ENCODE measurements at regions not wholly inside any gene's neighbourhood (a gene's known extent, or its start where the extent isn't known, plus 50 kb on each side); places are given as distances from the start of the nearest gene placed in this dataset.
"Not testable (repeated sequence)": the region's sequence is repeated elsewhere in the genome, so short reads cannot be mapped to it uniquely, and the experiment has no call there.

- DNase-seq (ENCODE audit: low read depth, low spot score), result no peak
Measured at GRCh38 chr12:62003226-62003625, 257.0 kb upstream of the USP15 start.

- no peak for DNase-seq (ENCODE audit: low read depth, low spot score)
Measured at GRCh38 chr12:62003701-62004100, 256.5 kb upstream of the USP15 start.

- no peak for DNase-seq (ENCODE audit: low read depth, low spot score)
Measured at GRCh38 chr12:62005615-62006014, 254.6 kb upstream of the USP15 start.

- peak; percentile 35 for DNase-seq (ENCODE audit: low read depth, low spot score)
Measured at GRCh38 chr12:62006076-62006732, 254.0 kb upstream of the USP15 start.

GRCh38 chr12:62008703-62009102 lies 251.5 kb upstream of the USP15 start:
- DNase-seq (ENCODE audit: low read depth, low spot score), result no peak

- no peak for DNase-seq (ENCODE audit: low read depth, low spot score)
Measured at GRCh38 chr12:62009445-62009844, 250.8 kb upstream of the USP15 start.

GRCh38 chr12:62010331-62010906 lies 249.8 kb upstream of the USP15 start:
- DNase-seq (ENCODE audit: low read depth, low spot score), result not testable (repeated sequence)

GRCh38 chr12:62010973-62011372 lies 249.2 kb upstream of the USP15 start:
- DNase-seq (ENCODE audit: low read depth, low spot score), result not testable (repeated sequence)

- no peak for DNase-seq (ENCODE audit: low read depth, low spot score)
Measured at GRCh38 chr12:62014330-62014729, 245.9 kb upstream of the USP15 start.

GRCh38 chr12:62016021-62016420 lies 244.2 kb upstream of the USP15 start:
- no peak for DNase-seq (ENCODE audit: low read depth, low spot score)

- peak; percentile 14 for DNase-seq (ENCODE audit: low read depth, low spot score)
Measured at GRCh38 chr12:62021808-62022207, 238.4 kb upstream of the USP15 start.

- no peak for DNase-seq (ENCODE audit: low read depth, low spot score)
Measured at GRCh38 chr12:62028536-62028935, 231.7 kb upstream of the USP15 start.

GRCh38 chr12:62032870-62033269 lies 227.3 kb upstream of the USP15 start:
- no peak for DNase-seq (ENCODE audit: low read depth, low spot score)

GRCh38 chr12:62044450-62045135 lies 215.6 kb upstream of the USP15 start:
- no peak for DNase-seq (ENCODE audit: low read depth, low spot score)

- no peak for DNase-seq (ENCODE audit: low read depth, low spot score)
Measured at GRCh38 chr12:62045211-62045610, 215.0 kb upstream of the USP15 start.

- DNase-seq (ENCODE audit: low read depth, low spot score), result no peak
Measured at GRCh38 chr12:62050785-62051184, 209.4 kb upstream of the USP15 start.

GRCh38 chr12:62069976-62070375 lies 190.2 kb upstream of the USP15 start:
- DNase-seq (ENCODE audit: low read depth, low spot score), result no peak

- not testable (repeated sequence) for DNase-seq (ENCODE audit: low read depth, low spot score)
Measured at GRCh38 chr12:62073236-62073635, 187.0 kb upstream of the USP15 start.

- DNase-seq (ENCODE audit: low read depth, low spot score), result no peak
Measured at GRCh38 chr12:62075870-62076269, 184.3 kb upstream of the USP15 start.

GRCh38 chr12:62078020-62078419 lies 182.2 kb upstream of the USP15 start:
- DNase-seq (ENCODE audit: low read depth, low spot score), result peak; percentile 9

GRCh38 chr12:62082448-62082847 lies 177.8 kb upstream of the USP15 start:
- DNase-seq (ENCODE audit: low read depth, low spot score), result no peak

GRCh38 chr12:62098132-62098531 lies 162.1 kb upstream of the USP15 start:
- no peak for DNase-seq (ENCODE audit: low read depth, low spot score)

- DNase-seq (ENCODE audit: low read depth, low spot score), result no peak
Measured at GRCh38 chr12:62103748-62104147, 156.5 kb upstream of the USP15 start.
